Calu3 (cell line): ENCODE measurements at regions not wholly inside any gene's neighbourhood (a gene's known extent, or its start where the extent isn't known, plus 50 kb on each side); places are given as distances from the start of the nearest gene placed in this dataset.
A peak's percentile ranks its signal among the peaks of the same experiment; 100 is the strongest.

ENCODE experiments used
- BruUV-seq: library from RNA; stranded (reverse); fragments of 400-500 nt; replicated peaks from 2 replicates; lab custom pipeline; 2021; lab: Mats Ljungman, UMichigan
- CTCF ChIA-PET: fragments of 300-600 bp; sonication (Branson Sonifier 250); formaldehyde crosslinking; loops from one replicate; lab custom pipeline; 2022; ENCODE audit warnings: antibody characterized with exemption; lab: Charles Lee
- DNase-seq: peaks from one replicate; pipeline ENCODE4 v3.0.0; 2022
- H3K27ac Mint-ChIP-seq: one replicate; pipeline ENCODE4 v1.8.0; 2022; ENCODE audit warnings: mixed read lengths; ENCODE audit not compliant: unreplicated experiment
- H3K27me3 Mint-ChIP-seq: one replicate; pipeline ENCODE4 v1.8.0; 2022; ENCODE audit warnings: mixed read lengths; ENCODE audit not compliant: unreplicated experiment
- H3K36me3 Mint-ChIP-seq: one replicate; pipeline ENCODE4 v1.8.0; 2022; ENCODE audit warnings: mild to moderate bottlenecking, moderate library complexity, mixed read lengths; ENCODE audit not compliant: insufficient read depth, unreplicated experiment
- H3K4me1 Mint-ChIP-seq: one replicate; pipeline ENCODE4 v1.8.0; 2022; ENCODE audit warnings: mild to moderate bottlenecking, low read depth, mixed read lengths; ENCODE audit not compliant: unreplicated experiment
- H3K4me3 Mint-ChIP-seq: one replicate; pipeline ENCODE4 v1.8.0; 2022; ENCODE audit warnings: mild to moderate bottlenecking, low read depth, moderate library complexity, mixed read lengths; ENCODE audit not compliant: unreplicated experiment
- H3K9me3 Mint-ChIP-seq: one replicate; pipeline ENCODE4 v1.8.0; 2022; ENCODE audit warnings: low read depth, mixed read lengths; ENCODE audit not compliant: unreplicated experiment
- CTCF ChIP-seq: fragments of 200-600 bp; IDR thresholded peaks from one replicate; pipeline ENCODE4 v1.8.0; 2022; ENCODE audit warnings: antibody characterized with exemption; ENCODE audit not compliant: unreplicated experiment
- intact Hi-C: fragments of 100-400 bp; cut with micrococcal nuclease; formaldehyde crosslinking; loops from one replicate; pipeline ENCODE4 v1.10.0; 2022; ENCODE audit not compliant: unreplicated experiment

GRCh38 chr16:86662740-86663139, 84.4 kb downstream of the FOXL1 start:
- peak overlapping the region; percentile 99 for H3K27ac Mint-ChIP-seq
- CTCF ChIA-PET = no interaction called here
- H3K4me3 Mint-ChIP-seq = no peak overlapping the region
- peaks cover 41% of the 10 kb centered on the region for H3K4me1 Mint-ChIP-seq
- no TSS peak for BruUV-seq
- TF ChIP-seq CTCF = no peak
- peaks cover 23% of the 10 kb centered on the region for H3K36me3 Mint-ChIP-seq
- intact Hi-C loops = loop anchor here (10.0 kb wide), 1 partner anchor 172 kb away; no protein-coding TSS in a partner anchor
- peaks cover 16% of the 10 kb centered on the region for H3K9me3 Mint-ChIP-seq
- no peak for DNase-seq
- no peaks in the 10 kb centered on the region for H3K27me3 Mint-ChIP-seq

GRCh38 chr16:86663685-86664521, 85.6 kb downstream of the FOXL1 start:
- DNase-seq = peak; percentile 10
- intact Hi-C loops = loop anchor here (1.0 to 10.0 kb wide), 4 partner anchors 33 to 171 kb away; no protein-coding TSS in a partner anchor
- Mint-ChIP-seq H3K27ac (peak overlapping the region; percentile 99), H3K27me3 (no peaks in the 10 kb centered on the region), H3K9me3 (peaks cover 14% of the 10 kb centered on the region), H3K36me3 (peaks cover 17% of the 10 kb centered on the region), H3K4me3 (peak overlapping the region; percentile 49), H3K4me1 (peaks cover 41% of the 10 kb centered on the region)
- no peak for TF ChIP-seq CTCF
- BruUV-seq = TSS peak; percentile 99
- CTCF ChIA-PET = interaction anchor here (0.9 to 1.8 kb wide), 10 partner anchors 9 to 171 kb away, joined by 3 to 23 read pairs (median 4); no protein-coding TSS in a partner anchor

GRCh38 chr16:86664522-86665318, 86.4 kb downstream of the FOXL1 start:
- H3K36me3 Mint-ChIP-seq = peaks cover 17% of the 10 kb centered on the region
- H3K4me3 Mint-ChIP-seq = peak overlapping the region; percentile 49
- CTCF ChIA-PET = interaction anchor here (0.8 to 1.8 kb wide), 19 partner anchors 9 to 353 kb away, joined by 3 to 23 read pairs (median 3); no protein-coding TSS in a partner anchor
- BruUV-seq = TSS peak; percentile 81
- no peaks in the 10 kb centered on the region for H3K27me3 Mint-ChIP-seq
- intact Hi-C loops = loop anchor here (1.0 to 10.0 kb wide), 4 partner anchors 34 to 170 kb away; no protein-coding TSS in a partner anchor
- no peak for TF ChIP-seq CTCF
- H3K4me1 Mint-ChIP-seq = peaks cover 45% of the 10 kb centered on the region
- peaks cover 6% of the 10 kb centered on the region for H3K9me3 Mint-ChIP-seq
- peak; percentile 87 for DNase-seq
- peak overlapping the region; percentile 99 for H3K27ac Mint-ChIP-seq

- Mint-ChIP-seq H3K36me3 (peaks cover 17% of the 10 kb centered on the region), H3K27ac (peak overlapping the region; percentile 99), H3K9me3 (peaks cover 5% of the 10 kb centered on the region), H3K27me3 (no peaks in the 10 kb centered on the region), H3K4me3 (peak overlapping the region; percentile 49), H3K4me1 (peaks cover 49% of the 10 kb centered on the region)
- intact Hi-C loops = loop anchor here (2.0 to 10.0 kb wide), 3 partner anchors 34 to 170 kb away; no protein-coding TSS in a partner anchor
- no peak for DNase-seq
- no TSS peak for BruUV-seq
- CTCF ChIA-PET = interaction anchor here (0.7 to 1.8 kb wide), 17 partner anchors 10 to 719 kb away, joined by 3 to 23 read pairs (median 4); no protein-coding TSS in a partner anchor
- no peak for TF ChIP-seq CTCF
Observed at GRCh38 chr16:86665319-86665675, 86.9 kb downstream of the FOXL1 start.
